Esophagus squamous epithelium (tissue), 5 donors: ENCODE measurements at regions not wholly inside any gene's neighbourhood (a gene's known extent, or its start where the extent isn't known, plus 50 kb on each side); places are given as distances from the start of the nearest gene placed in this dataset.

ENCODE experiments used
- DNase-seq: peaks from one replicate; lab custom pipeline; 2025; lab: John Stamatoyannopoulos, UW
- H3K27ac ChIP-seq, 4 donors: fragments of 200-600 bp; sonication (generic); one replicate each; pipeline ENCODE4 v1.5.1; 2016 to 2019; ENCODE audit warnings: mild to moderate bottlenecking in 1 of 4
- H3K27me3 ChIP-seq, 4 donors: fragments of 200-600 bp; sonication (generic); 1 replicate in 3 of 4; 2 replicates in 1 of 4; pipeline versions ENCODE4 v1.5.1 to v1.6.0; 2017 to 2021; ENCODE audit warnings: antibody characterized with exemption in 1 of 4
- H3K36me3 ChIP-seq, 3 donors: fragments of 200-600 bp; sonication (generic); one replicate each; pipeline ENCODE4 v1.5.1; 2016 to 2019
- H3K4me1 ChIP-seq, 3 donors: fragments of 200-600 bp; sonication (generic); one replicate each; pipeline ENCODE4 v1.5.1; 2017 to 2019
- H3K4me3 ChIP-seq, 4 donors: fragments of 200-600 bp; sonication (generic); 1 replicate in 3 of 4; 2 replicates in 1 of 4; pipeline ENCODE4 v1.5.1; 2016 to 2019; ENCODE audit warnings: mild to moderate bottlenecking in 2 of 4, moderate library complexity in 1 of 4
- H3K9me3 ChIP-seq, 3 donors: fragments of 200-600 bp; sonication (generic); one replicate each; pipeline ENCODE4 v1.5.1; 2016 to 2019
- POLR2A ChIP-seq, 4 donors: fragments of 450-650 bp; IDR thresholded peaks; one replicate each; pipeline ENCODE4 v1.6.1; 2017; ENCODE audit warnings: antibody characterized with exemption in 4 of 4, mild to moderate bottlenecking in 4 of 4, moderate library complexity in 3 of 4
- WGBS, 2 donors: methylation state at CpG; one replicate each; pipeline ENCODE4 v1.1.5; 2018; 5-methylcytosine and 5-hydroxymethylcytosine counted together
- intact Hi-C: fragments of 100-400 bp; cut with DNase I; formaldehyde crosslinking; loops from one replicate; pipeline ENCODE4 v1.15.0; 2022
- TF ChIP-seq, protein P1 (sequence below), 6 experiments: fragments of 450-650 bp in 4 of 6; fragments of 200-600 bp in 2 of 6; sonication (generic) in 2 of 6; IDR thresholded peaks; one replicate each; pipeline ENCODE4 v1.5.1; 2016 to 2019; ENCODE audit warnings: antibody characterized with exemption in 6 of 6, mild to moderate bottlenecking in 4 of 6, moderate library complexity in 4 of 6
- donor health status: DM: yes; HTN: yes; CAD: no.

DNA sequence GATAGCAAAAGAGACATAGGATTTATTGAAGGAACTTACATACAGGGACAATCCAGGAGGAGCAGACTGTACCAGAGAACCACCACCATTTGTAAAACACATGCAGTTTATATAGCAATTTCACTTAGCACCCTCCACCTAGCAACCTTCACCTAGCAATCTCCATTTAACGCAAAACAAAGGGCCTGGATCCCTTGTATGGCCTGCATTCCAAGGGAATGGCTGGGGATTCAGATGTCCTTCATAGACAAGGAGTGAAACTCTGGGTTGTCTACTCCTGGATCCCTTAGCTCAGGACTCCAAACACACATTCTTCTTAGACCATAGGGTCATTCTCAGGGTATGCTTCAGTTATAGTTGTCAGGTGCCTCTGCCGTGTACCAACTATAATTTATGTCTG is 1324.9 kb downstream of the HACE1 start:
- DNase-seq = no peak
- no peak for TF ChIP-seq POLR2A (IDR thresholded peaks at IDR 0.05)
- TF ChIP-seq, protein P1, sequence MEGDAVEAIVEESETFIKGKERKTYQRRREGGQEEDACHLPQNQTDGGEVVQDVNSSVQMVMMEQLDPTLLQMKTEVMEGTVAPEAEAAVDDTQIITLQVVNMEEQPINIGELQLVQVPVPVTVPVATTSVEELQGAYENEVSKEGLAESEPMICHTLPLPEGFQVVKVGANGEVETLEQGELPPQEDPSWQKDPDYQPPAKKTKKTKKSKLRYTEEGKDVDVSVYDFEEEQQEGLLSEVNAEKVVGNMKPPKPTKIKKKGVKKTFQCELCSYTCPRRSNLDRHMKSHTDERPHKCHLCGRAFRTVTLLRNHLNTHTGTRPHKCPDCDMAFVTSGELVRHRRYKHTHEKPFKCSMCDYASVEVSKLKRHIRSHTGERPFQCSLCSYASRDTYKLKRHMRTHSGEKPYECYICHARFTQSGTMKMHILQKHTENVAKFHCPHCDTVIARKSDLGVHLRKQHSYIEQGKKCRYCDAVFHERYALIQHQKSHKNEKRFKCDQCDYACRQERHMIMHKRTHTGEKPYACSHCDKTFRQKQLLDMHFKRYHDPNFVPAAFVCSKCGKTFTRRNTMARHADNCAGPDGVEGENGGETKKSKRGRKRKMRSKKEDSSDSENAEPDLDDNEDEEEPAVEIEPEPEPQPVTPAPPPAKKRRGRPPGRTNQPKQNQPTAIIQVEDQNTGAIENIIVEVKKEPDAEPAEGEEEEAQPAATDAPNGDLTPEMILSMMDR (IDR thresholded peaks at IDR 0.05) = no peak
- no peak overlapping the region for H3K4me3 ChIP-seq
- H3K9me3 ChIP-seq = no peaks in the 10 kb centered on the region
- no peaks in the 10 kb centered on the region for H3K36me3 ChIP-seq
- WGBS, 2 donors = 57 to 67% methylated on average over 2 of the region's 2 CpGs
- H3K27me3 ChIP-seq = no peaks in the 10 kb centered on the region
- no peaks in the 10 kb centered on the region for H3K4me1 ChIP-seq
- intact Hi-C loops = no loop called here
- no peak overlapping the region for H3K27ac ChIP-seq

DNA sequence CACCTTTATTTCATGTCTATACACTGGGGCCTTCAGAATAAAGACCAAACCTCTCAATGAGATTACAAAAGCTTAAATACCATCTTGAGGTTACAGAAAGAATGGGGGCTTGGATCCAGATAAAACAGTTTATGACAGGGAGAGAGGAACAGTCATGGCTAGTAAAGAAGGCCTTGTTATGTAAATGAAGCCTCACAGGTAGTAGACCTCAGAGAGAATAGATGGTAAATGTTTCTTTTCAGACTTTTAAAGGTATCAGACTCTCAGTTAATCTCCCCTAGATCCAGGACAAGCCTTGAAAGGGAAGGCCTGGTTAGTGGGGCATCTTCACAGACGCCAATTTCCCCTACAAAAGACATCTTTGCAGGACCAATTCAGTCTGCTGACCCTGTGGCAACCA is 1325.6 kb downstream of the HACE1 start:
- DNase-seq = no peak
- Histone ChIP-seq H3K27me3 (no peaks in the 10 kb centered on the region), H3K27ac (no peak overlapping the region), H3K9me3 (no peaks in the 10 kb centered on the region), H3K4me1 (no peaks in the 10 kb centered on the region), H3K4me3 (no peak overlapping the region), H3K36me3 (no peaks in the 10 kb centered on the region)
- intact Hi-C loops = no loop called here
- TF ChIP-seq POLR2A (IDR thresholded peaks at IDR 0.05) = no peak
- TF ChIP-seq, protein P1 (IDR thresholded peaks at IDR 0.05) = no peak
- 44 to 50% methylated on average over 1 of the region's 1 CpG for WGBS, 2 donors

DNA sequence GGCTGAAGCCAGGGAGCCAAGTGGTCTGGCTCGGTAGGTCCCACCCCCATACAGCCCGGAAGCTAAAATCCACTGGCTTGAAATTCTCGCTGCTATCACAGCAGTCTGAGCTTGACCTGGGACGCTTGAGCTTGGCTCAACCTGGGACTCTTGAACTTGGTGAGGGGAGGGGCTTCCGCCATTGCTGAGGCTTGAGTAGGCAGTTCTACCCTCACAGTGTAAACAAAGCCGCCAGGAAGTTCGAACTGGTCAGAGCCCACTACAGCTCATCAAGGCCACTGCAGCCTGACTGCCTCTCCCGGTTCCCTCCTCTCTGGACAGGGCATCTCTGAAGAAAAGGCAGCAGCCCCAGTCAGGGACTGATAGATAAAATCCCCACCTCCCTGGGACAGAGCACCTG is 1337.7 kb downstream of the HACE1 start:
- intact Hi-C loops = no loop called here
- no peak overlapping the region for H3K4me3 ChIP-seq
- H3K27ac ChIP-seq = no peak overlapping the region
- TF ChIP-seq, protein P1 (IDR thresholded peaks at IDR 0.05) = no peak
- TF ChIP-seq POLR2A (IDR thresholded peaks at IDR 0.05) = no peak
- H3K4me1 ChIP-seq = no peaks in the 10 kb centered on the region
- H3K36me3 ChIP-seq = no peaks in the 10 kb centered on the region
- DNase-seq = no peak
- H3K27me3 ChIP-seq = no peaks in the 10 kb centered on the region
- H3K9me3 ChIP-seq = peaks cover 0 to 18% (median 0%) of the 10 kb centered on the region in 3 donors
- 100% methylated on average over 3 of the region's 8 CpGs; no CpG with 5 or more reads in 1 of the 2 donors for WGBS, 2 donors

DNA sequence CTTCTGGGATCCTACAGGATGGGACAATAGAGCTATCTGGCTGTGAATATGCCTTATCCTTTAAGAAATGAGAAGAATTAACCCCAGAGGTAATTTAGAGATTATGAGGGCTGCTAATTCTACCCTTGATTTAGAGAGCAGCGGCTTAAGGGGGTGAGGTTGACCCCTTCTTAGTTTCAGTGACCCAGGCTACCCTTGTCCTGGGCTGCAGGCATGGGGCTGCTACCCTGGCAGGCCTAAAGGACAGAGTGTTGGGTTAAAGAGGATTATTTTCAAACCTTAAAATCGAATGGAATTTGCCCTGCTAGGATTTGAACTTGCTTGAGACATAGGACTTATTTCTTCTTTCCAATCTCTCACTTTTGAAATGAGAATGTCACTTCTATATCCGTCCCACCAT is 1343.4 kb downstream of the HACE1 start:
- peaks cover 0 to 4% (median 0%) of the 10 kb centered on the region in 3 donors for H3K9me3 ChIP-seq
- H3K36me3 ChIP-seq = no peaks in the 10 kb centered on the region
- no peak for DNase-seq
- H3K27ac ChIP-seq = no peak overlapping the region
- no peak for TF ChIP-seq POLR2A (IDR thresholded peaks at IDR 0.05)
- TF ChIP-seq, protein P1 (IDR thresholded peaks at IDR 0.05) = no peak
- intact Hi-C loops = no loop called here
- H3K4me1 ChIP-seq = no peaks in the 10 kb centered on the region
- H3K4me3 ChIP-seq = no peak overlapping the region
- H3K27me3 ChIP-seq = no peaks in the 10 kb centered on the region
- 30% methylated on average over 3 of the region's 3 CpGs for WGBS, 2 donors

DNA sequence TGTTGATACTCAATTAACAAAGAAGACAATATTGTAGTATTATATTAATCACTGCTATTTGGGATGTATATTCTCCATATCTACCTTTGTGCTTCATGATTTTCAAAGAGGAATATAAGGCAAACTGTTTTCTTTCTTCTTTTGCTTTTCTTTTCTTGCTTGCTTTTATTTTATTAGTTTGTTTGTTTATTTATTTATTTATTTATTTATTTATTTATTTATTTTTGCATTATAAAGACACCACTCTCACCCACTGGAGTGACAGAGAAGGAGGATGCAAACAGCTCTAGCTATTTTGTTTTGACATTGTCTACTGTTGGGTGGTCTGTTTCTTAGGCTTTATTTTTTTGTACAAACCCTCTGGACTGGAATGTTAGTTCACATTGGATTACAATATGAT is 1352.7 kb downstream of the HACE1 start:
- H3K4me3 ChIP-seq = no peak overlapping the region
- H3K4me1 ChIP-seq = no peaks in the 10 kb centered on the region
- intact Hi-C loops = no loop called here
- DNase-seq = no peak
- TF ChIP-seq POLR2A (IDR thresholded peaks at IDR 0.05) = no peak
- TF ChIP-seq, protein P1 (IDR thresholded peaks at IDR 0.05) = no peak
- H3K9me3 ChIP-seq = no peaks in the 10 kb centered on the region
- no peak overlapping the region for H3K27ac ChIP-seq
- no peaks in the 10 kb centered on the region for H3K27me3 ChIP-seq
- no peaks in the 10 kb centered on the region for H3K36me3 ChIP-seq
